WTC11 (cell line): ENCODE measurements at regions not wholly inside any gene's neighbourhood (a gene's known extent, or its start where the extent isn't known, plus 50 kb on each side); places are given as distances from the start of the nearest gene placed in this dataset.

Source experiments
- CREB1 ChIP-seq: sonication (generic); formaldehyde crosslinking; IDR thresholded peaks from 2 replicates; pipeline ENCODE4 v1.8.0; 2023; ENCODE audit warnings: mild to moderate bottlenecking, missing genetic modification reagents
- CTCF ChIP-seq: fragments of 200-600 bp; IDR thresholded peaks from 2 replicates; pipeline ENCODE4 v1.8.0; 2022; ENCODE audit warnings: antibody characterized with exemption
- JAZF1 ChIP-seq: fragments of 250-450 bp; sonication (Bioruptor Pico); IDR thresholded peaks from 2 replicates; pipeline ENCODE4 v1.9.0; 2021; ENCODE audit warnings: moderate library complexity, mild to moderate bottlenecking, inconsistent platforms
- SMAD4 ChIP-seq: sonication (generic); formaldehyde crosslinking; IDR thresholded peaks from 2 replicates; pipeline ENCODE4 v1.8.0; 2022; ENCODE audit warnings: mild to moderate bottlenecking, missing genetic modification reagents
- USF2 ChIP-seq: sonication (generic); formaldehyde crosslinking; IDR thresholded peaks from 2 replicates; pipeline ENCODE4 v1.8.1; 2023; ENCODE audit warnings: mild to moderate bottlenecking, missing genetic modification reagents, moderate library complexity
- ZNF121 ChIP-seq: sonication (generic); formaldehyde crosslinking; IDR thresholded peaks from 2 replicates; pipeline ENCODE4 v1.8.0; 2023; ENCODE audit warnings: missing genetic modification reagents
- TF ChIP-seq, protein P1 (sequence below): sonication (generic); formaldehyde crosslinking; conservative IDR thresholded peaks from 2 replicates; pipeline ENCODE4 v1.8.1; 2022; ENCODE audit warnings: mild to moderate bottlenecking, missing genetic modification reagents

DNA sequence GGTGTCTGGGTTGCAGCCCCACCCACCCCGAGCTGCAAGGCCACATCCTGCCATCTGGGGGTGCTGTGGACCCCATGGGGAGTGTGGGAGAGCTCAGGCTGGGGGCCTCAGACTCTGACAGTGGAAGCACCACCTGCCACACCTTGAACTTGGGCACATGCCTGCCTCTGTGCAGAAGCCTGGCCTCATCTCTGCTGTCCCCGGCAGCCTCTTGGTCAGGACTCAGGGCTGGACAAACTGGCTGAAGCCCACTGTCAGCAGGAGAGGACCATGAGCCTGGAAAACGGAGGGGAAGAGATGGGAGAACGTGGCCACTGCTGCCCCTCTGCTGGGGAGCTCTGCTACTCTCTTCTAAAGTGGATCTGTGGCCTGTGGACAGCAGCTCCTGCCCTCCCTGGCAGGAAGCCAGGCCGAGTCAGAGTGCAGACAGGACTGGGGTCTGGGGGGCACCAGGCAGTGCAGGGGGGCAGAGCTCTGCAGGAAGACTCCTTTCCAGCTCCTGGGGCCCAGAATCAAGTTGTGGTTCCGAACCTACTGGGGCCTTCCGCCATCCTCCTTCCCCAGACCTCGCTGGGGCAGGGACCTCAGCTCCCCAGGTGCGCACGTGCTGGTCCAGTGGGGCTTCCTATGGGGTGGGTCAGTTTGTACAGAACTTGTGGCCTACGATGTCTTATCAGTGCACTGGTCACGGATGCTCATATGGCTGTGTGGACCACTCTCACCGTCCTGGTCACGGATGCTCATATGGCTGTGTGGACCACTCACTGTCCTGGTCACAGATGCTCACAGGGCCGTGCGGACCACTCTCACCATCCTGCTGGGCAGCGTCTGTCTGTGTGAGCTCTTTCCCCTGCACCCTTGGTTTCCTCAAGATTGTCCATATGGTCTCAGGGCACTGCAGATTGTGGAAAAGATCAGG, 207.7 kb downstream of the LAT start:
- TF ChIP-seq, protein P1, sequence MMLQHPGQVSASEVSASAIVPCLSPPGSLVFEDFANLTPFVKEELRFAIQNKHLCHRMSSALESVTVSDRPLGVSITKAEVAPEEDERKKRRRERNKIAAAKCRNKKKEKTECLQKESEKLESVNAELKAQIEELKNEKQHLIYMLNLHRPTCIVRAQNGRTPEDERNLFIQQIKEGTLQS, result no peak
- TF ChIP-seq JAZF1 (CRISPR knock-in tag), result no peak
- TF ChIP-seq CTCF, result no peak
- TF ChIP-seq USF2 (CRISPR knock-in tag), result no peak
- no peak for TF ChIP-seq ZNF121
- no peak for TF ChIP-seq SMAD4 (CRISPR knock-in tag)
- TF ChIP-seq CREB1, result no peak
